NCI-H1694 treated with DMSO at 0.1 percent for 48 hours (cell line): ENCODE measurements at regions not wholly inside any gene's neighbourhood (a gene's known extent, or its start where the extent isn't known, plus 50 kb on each side); places are given as distances from the start of the nearest gene placed in this dataset.
"Not testable (repeated sequence)": the region's sequence is repeated elsewhere in the genome, so short reads cannot be mapped to it uniquely, and the experiment has no call there.

Experiments used
- DNase-seq: peaks from one replicate; lab custom pipeline; 2025; lab: John Stamatoyannopoulos, UW

DNA sequence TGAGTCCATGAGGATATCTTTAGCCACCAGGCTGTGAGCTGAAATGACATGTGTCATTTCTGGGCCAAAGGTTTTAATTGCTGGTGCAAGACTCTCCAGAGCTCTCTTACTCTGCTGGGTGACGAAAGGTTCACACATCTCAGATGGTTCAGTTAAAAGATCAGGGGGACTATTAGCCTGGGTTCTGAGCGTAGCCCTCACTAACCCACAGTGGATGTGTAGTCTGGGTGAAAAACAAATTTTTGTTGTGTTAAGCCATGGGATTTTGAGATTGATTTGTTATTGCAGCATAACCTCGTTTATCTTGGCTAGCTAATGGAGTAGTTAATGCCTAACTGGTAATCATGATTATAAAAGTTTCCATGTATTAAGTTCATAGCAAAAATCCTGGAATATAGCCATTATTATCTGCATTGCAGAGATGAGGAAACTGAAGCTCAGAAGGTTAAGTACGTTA is 251.5 kb downstream of the RMST start:
- DNase-seq: no peak

GRCh38 chr12:97716356-97716755 is 253.8 kb downstream of the RMST start:
- DNase-seq: no peak

- DNase-seq: not testable (repeated sequence)
These were observed 261.2 kb downstream of the RMST start for GRCh38 chr12:97723801-97724200.

DNA sequence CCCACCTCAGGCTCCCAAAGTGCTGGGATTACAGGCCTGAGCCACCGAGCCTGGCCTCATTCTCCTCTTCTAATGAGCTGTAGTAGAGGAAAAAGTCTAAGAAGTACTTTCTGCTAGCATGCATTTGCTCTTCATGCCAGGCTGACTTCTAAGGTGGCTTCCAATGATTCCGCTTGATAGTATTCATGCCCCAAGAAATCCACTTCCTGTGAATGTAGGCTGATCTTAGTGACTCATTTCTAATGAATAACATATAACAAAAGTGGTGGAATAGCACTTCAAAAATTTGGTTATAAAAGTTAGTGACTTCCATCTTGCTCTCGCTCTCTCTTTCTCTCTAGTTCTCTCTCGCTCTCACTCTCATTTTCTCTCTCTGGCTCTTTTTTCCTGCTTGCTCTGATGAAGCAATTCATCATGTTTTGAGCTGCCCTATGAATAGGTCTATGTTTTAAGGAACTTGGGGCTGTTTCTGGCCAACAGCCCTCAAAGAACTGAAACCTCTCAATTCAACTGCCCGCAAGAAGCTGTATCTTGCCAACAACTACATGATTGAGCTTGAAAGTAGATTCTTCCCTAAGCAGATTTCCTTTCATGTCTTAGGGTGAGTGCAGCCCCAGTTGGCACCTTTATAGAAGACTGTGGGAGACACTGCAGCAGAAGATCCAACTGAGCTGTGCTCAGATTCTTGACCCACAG is 282.9 kb downstream of the RMST start:
- no peak for DNase-seq

GRCh38 chr12:97748298-97748697 is 285.7 kb downstream of the RMST start:
- DNase-seq: no peak

DNA sequence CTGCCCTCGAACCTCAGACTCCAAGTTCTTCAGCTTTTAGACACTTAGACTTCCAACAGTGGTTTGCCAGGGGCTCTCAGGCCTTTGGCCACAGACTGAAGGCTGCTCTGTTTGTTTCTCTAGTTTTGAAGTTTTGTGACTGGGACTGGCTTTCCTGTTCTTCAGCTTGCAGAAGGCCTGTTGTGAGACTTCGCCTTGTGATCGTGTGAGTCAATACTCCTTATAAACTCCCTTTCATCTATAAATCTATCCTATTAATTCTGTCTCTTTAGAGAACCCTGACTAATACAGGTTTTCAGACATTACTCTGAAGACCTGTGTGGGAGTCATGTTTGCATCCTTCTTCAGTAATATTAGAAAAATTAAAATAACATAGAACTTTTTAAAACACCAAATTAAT is 289.1 kb downstream of the RMST start:
- DNase-seq: no peak

DNA sequence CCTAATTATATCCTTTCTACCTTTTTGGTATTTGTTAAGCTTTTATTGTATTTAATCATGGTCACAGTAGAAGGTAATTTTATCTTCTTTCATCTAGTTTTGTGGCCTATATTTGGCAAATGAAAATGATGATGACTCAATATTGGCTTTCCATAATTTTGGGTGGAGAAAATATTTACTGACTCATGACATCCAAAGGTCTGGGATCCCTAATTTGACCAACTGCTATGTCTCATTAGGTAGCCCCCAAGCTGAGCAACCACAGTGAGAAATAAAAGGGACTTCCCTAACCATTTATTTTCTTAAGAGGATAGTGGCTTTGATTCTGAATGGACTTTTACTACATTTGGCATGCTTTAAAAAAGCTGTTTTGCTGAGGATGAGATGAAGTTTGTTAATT is 289.5 kb downstream of the RMST start:
- DNase-seq: no peak

DNA sequence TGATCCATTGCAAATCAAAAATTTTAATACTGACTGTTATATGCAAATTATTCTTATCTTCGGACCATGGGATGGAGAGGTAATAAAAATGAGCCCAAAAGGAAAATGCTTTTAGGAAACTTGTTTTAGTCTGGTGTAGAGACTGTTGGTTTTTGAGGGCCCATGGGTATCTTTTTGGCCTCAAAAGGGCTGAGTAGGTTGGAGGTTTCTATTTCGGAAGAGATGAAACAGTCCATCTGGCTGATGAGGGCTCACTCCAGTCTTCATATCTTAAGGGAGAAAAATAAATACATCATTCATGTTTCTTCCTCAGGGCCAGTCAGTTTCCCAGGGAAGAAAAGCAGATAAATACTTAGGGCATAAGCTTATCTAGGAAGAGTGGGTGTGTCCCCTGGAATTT is 290.7 kb downstream of the RMST start:
- DNase-seq: no peak

- no peak for DNase-seq
These were observed 291.7 kb downstream of the RMST start for GRCh38 chr12:97754306-97754705.

DNA sequence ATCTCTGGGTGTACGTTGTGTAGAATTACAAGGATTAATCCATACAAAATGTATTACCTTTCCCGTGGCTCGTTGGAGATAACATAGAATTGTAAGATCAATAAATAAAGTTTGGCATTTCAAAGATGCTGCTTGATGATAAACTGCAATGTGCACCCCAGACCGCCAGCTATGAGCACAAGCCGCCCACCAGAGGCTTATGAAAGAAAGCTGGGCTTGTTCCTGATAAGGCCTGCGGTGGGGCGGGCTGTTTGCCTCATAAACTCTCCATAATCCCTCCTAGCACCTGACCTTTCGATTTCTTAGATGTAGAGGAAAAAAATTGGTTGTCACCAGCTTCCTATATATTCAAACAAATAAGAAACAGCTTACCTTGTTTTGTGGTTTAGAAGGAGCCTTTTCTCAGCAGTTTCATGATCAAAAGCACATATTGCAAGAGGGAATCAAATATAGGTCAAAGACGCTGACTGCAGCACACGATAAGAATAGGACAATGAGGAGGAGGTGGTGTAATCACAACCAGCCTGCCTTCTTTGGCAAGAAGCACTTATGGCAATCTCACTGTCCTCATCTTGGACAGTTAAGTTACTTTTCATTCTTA is 293.6 kb downstream of the RMST start:
- no peak for DNase-seq

DNA sequence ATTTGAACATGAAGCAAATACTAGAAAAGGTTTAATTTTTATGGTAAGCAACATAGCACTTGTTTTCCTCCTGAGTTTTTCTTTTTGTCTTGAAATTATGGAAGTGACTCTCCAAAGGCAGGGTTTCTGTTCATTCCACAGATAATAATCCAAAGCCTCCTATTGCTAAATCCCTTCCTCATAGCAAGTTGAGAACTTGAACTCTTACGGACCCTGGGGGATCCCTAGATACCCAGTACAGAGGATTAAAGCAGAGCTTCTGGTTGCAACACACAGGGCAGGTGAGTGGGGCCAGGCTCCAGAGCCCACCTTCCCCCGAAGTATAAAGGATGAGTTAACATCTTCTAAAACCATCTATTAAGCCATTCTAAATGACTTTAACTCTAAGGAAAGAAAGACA is 294.1 kb downstream of the RMST start:
- DNase-seq: no peak

- no peak for DNase-seq
These were observed 295.0 kb downstream of the RMST start for GRCh38 chr12:97757481-97758193.

DNA sequence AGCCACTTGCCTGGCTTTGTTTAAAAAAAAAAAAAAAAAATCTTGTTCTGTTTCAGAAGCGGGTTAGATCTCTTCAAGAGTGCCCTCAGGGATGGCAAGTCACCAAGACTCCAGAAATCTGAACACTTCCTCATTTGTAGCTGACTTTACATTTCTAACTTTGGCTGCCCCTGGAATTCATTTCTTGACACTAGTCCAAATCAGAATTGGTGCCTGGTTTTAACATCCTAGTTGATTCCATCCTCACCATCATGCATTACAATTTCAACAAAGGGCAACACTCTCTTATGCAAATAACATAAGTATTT is 295.5 kb downstream of the RMST start:
- no peak for DNase-seq

DNA sequence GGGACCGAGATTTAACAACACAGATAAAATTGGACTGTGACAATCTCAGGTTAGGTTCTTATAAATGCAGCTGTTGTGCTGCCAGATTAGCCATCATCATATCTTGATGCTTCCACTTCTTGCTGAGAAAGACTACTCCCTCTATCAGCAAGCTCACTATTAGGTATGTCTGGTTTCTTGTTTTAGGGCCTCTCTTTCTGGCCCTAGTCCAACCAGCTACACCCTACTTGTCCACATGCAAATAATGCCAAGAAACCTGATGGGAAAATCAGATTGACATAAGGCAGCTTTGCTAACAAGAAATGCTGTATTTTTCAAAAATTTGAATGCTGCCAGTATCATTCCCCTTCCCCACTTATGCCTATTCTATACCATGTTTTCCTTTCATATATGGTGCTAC is 296.0 kb downstream of the RMST start:
- no peak for DNase-seq

DNA sequence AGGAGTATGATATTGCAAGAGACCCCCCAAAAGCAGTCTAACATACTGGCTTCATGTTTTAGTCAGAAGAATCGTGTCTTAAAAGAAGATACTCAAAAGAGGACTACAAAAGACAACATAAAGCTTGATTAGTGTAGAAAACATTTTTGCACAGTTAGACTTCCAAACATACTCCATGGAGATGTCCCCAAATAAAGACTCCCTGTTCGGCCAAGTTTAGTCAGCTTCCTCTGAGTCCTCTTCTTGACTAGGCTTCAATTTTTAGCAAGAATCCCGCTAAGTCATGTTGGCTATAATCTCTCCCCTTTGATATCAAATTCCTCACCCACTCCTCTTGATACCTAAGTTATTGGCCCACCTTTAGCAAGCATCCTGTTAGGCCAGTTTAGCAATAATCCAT is 298.0 kb downstream of the RMST start:
- DNase-seq: no peak

- DNase-seq: no peak
These were observed 300.5 kb downstream of the RMST start for GRCh38 chr12:97763113-97763512.

GRCh38 chr12:97764700-97765099 is 302.1 kb downstream of the RMST start:
- DNase-seq: no peak

DNA sequence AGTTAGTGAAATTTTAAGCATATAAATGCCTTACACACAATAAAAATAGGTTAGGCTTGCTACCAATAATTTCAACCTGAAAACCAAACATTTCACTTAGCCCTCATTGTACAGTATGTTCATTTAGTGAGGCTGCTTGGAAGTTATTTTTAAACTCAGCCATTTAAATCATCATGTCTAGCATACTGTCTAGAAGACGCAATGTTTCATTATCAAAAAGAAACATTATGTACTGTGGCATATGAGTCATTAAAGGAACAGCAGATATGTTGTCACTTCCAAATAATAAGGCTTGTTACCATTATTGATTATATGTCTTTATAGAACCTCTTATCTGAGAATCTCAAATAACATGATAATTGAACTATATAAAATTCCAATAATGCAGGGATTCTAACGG is 304.7 kb downstream of the RMST start:
- no peak for DNase-seq

DNA sequence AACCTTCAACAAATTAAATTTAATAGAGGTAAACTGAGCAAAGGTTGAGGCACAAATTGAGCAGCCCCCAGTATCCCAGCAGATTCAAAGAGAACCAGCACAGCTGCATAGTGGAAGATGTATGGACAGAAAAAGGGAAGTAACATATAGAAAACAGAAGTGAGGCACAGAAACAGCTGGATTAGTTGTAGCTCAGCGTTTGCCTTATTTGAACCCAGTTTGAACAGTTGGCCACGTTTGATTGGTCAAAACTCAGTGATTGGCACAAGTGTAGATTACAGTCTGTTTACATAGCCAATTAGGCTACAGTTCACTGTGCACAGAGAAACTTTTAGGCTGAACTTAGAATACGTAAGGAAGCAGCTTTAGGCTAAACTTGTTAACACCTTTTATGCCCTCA is 315.5 kb downstream of the RMST start:
- no peak for DNase-seq

DNA sequence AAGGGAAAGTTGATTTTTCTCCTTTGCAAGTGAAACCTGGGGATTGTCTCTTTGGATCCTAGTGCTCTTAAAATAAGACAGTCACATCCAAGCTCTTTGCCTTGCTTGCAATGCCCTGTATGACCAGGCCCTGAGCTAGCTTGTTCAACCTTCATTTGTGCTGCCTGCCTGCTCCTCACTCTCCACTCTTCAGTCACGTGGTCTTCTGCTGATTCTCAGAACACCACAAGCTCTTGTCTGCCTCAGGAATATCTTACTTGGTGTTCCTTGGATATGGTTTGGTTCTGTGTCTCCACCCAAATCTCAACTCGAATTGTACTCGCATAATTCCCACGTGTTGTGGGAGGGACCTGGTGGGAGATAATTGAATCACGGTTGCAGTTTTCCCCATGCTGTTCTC is 318.7 kb downstream of the RMST start:
- DNase-seq: no peak

- DNase-seq: no peak
These were observed 322.3 kb downstream of the RMST start for GRCh38 chr12:97784904-97785303.

DNA sequence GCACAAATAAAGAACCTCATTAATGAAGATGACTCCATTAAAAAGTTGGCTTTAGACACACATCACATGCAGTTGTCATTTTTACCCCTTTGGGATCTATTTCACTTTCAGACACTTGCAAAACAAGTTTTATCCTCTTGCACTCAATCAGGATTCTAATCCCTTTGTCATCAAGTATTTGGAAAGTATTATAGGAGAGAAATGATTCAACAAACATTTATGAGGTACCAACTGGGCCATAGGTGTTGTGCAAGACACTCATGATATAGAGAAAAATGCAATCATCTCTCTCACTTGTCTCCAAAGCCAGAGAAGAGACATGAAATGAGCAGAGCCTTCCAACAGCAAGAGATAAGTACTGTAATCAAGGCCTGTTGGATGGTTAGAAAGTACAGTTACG is 327.7 kb downstream of the RMST start:
- no peak for DNase-seq

- no peak for DNase-seq
These were observed 334.9 kb downstream of the RMST start for GRCh38 chr12:97797473-97797872.

DNA sequence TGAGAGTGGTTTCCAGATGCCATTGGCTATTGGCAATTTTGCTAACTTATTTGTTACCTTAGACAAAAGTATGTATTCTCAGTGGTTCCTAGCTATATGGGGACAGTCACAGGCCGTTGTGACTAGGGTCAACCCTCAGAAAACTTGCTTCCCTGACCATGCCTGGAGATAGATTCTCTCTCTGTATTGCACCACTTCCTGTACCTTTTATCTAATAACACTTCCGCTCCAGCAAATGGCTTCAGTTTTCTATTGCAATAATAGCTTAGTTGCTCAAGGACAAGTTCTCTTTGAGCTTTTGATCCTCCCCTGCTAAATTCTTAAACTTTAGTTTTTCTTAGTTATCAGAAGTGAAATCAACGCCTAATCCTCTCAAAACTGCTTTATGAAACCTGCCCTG is 338.0 kb downstream of the RMST start:
- DNase-seq: no peak
